Peyer's patch (tissue), 4 donors: ENCODE measurements at regions not wholly inside any gene's neighbourhood (a gene's known extent, or its start where the extent isn't known, plus 50 kb on each side); places are given as distances from the start of the nearest gene placed in this dataset.

Source experiments
- POLR2A ChIP-seq, 2 donors: fragments of 450-650 bp; IDR thresholded peaks; one replicate each; pipeline ENCODE4 v1.5.1; 2017; ENCODE audit warnings: antibody characterized with exemption in 2 of 2, mild to moderate bottlenecking in 2 of 2, moderate library complexity in 2 of 2
- TF ChIP-seq, protein P1 (sequence below), 6 experiments: fragments of 450-650 bp in 4 of 6; fragments of 200-600 bp in 2 of 6; sonication (generic) in 1 of 6; IDR thresholded peaks; one replicate each; pipeline ENCODE4 v1.5.1; 2017 to 2019; ENCODE audit warnings: antibody characterized with exemption in 6 of 6, mild to moderate bottlenecking in 3 of 6, moderate library complexity in 1 of 6

DNA sequence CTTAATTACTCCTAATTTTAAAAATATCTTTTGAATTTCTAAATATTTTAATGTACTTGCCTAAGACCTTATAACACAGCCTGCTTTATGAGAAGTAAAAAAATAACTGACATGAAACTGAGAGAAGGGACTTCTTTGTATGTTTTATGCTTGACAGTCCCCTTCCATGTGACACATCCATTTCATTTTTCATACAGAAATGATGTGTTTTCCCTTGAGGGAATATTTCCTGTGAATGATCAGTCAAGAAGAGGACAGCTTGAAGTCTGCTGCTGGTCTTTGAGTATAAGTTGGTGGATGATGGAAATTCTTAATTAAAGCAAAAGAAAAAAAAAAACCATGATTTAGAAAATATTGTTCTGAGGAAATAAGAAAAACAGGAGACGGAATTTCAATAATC lies 230.4 kb upstream of the KLHL1 start:
- TF ChIP-seq, protein P1, sequence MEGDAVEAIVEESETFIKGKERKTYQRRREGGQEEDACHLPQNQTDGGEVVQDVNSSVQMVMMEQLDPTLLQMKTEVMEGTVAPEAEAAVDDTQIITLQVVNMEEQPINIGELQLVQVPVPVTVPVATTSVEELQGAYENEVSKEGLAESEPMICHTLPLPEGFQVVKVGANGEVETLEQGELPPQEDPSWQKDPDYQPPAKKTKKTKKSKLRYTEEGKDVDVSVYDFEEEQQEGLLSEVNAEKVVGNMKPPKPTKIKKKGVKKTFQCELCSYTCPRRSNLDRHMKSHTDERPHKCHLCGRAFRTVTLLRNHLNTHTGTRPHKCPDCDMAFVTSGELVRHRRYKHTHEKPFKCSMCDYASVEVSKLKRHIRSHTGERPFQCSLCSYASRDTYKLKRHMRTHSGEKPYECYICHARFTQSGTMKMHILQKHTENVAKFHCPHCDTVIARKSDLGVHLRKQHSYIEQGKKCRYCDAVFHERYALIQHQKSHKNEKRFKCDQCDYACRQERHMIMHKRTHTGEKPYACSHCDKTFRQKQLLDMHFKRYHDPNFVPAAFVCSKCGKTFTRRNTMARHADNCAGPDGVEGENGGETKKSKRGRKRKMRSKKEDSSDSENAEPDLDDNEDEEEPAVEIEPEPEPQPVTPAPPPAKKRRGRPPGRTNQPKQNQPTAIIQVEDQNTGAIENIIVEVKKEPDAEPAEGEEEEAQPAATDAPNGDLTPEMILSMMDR (IDR thresholded peaks at IDR 0.05) = no peak
- no peak for TF ChIP-seq POLR2A (IDR thresholded peaks at IDR 0.05)
